Loucy (cell line): ENCODE measurements at regions not wholly inside any gene's neighbourhood (a gene's known extent, or its start where the extent isn't known, plus 50 kb on each side); places are given as distances from the start of the nearest gene placed in this dataset.

Experiments used
- H2AFZ ChIP-seq: fragments of 200-600 bp; sonication (generic); 2 replicates; pipeline ENCODE4 v1.6.0; 2016; ENCODE audit warnings: antibody characterized with exemption, mild to moderate bottlenecking, low read length, moderate library complexity
- H3F3A ChIP-seq: fragments of 200-600 bp; 2 replicates; pipeline ENCODE4 v1.6.0; 2016; ENCODE audit warnings: antibody characterized with exemption, low read depth, mild to moderate bottlenecking
- H3K27me3 ChIP-seq: fragments of 200-600 bp; sonication (generic); 2 replicates; pipeline ENCODE4 v1.6.1; 2014; ENCODE audit warnings: low read length, mild to moderate bottlenecking; ENCODE audit not compliant: insufficient read depth, poor library complexity, severe bottlenecking
- H3K36me3 ChIP-seq: fragments of 200-600 bp; sonication (generic); 2 replicates; pipeline ENCODE4 v1.6.1; 2016; ENCODE audit warnings: low read length; ENCODE audit not compliant: insufficient read depth
- H3K4me1 ChIP-seq: fragments of 200-600 bp; sonication (generic); 2 replicates; pipeline ENCODE4 v1.5.1; 2014; ENCODE audit warnings: low read length, mild to moderate bottlenecking; ENCODE audit not compliant: insufficient read depth, poor library complexity, severe bottlenecking
- H3K4me2 ChIP-seq: fragments of 200-600 bp; sonication (generic); 2 replicates; pipeline ENCODE4 v1.6.0; 2014; ENCODE audit warnings: antibody characterized with exemption, low read length, low read depth, mild to moderate bottlenecking; ENCODE audit not compliant: poor library complexity, severe bottlenecking
- H3K4me3 ChIP-seq: fragments of 200-600 bp; sonication (generic); 2 replicates; pipeline ENCODE4 v1.5.1; 2014; ENCODE audit warnings: low read length, mild to moderate bottlenecking, mixed read lengths; ENCODE audit not compliant: poor library complexity, severe bottlenecking
- H3K79me2 ChIP-seq: fragments of 200-600 bp; sonication (generic); 2 replicates; pipeline ENCODE4 v1.6.1; 2014; ENCODE audit warnings: low read length; ENCODE audit not compliant: insufficient read depth
- H3K9ac ChIP-seq: fragments of 200-600 bp; sonication (generic); 2 replicates; pipeline ENCODE4 v1.6.0; 2014; ENCODE audit warnings: mild to moderate bottlenecking, low read depth, low read length, moderate library complexity; ENCODE audit not compliant: poor library complexity, severe bottlenecking
- H3K9me2 ChIP-seq: fragments of 200-600 bp; sonication (generic); replicated peaks from 2 replicates; pipeline ENCODE4 v1.6.1; 2016; ENCODE audit warnings: low read depth, low read length, mixed read lengths
- H3K9me3 ChIP-seq: fragments of 200-600 bp; sonication (generic); 2 replicates; pipeline ENCODE4 v1.6.1; 2014; ENCODE audit warnings: mild to moderate bottlenecking, antibody characterized with exemption, low read length, low read depth; ENCODE audit not compliant: insufficient read depth
- H4K20me1 ChIP-seq: fragments of 200-600 bp; sonication (generic); 2 replicates; pipeline ENCODE4 v1.6.0; 2014; ENCODE audit warnings: antibody characterized with exemption, low read length, mild to moderate bottlenecking; ENCODE audit not compliant: insufficient read depth, poor library complexity, severe bottlenecking
- EZH2phosphoT487 ChIP-seq: fragments of 200-600 bp; IDR thresholded peaks from 2 replicates; pipeline ENCODE4 v1.6.1; 2018; ENCODE audit warnings: antibody characterized with exemption, mild to moderate bottlenecking, moderate library complexity, borderline replicate concordance
- TF ChIP-seq, protein P1 (sequence below): fragments of 200-600 bp; sonication (generic); conservative IDR thresholded peaks from 2 replicates; pipeline ENCODE4 v1.5.1; 2014; ENCODE audit warnings: mild to moderate bottlenecking, antibody characterized with exemption, low read length

- H4K20me1 ChIP-seq: no peaks in the 10 kb centered on the region
- peaks cover 37% of the 10 kb centered on the region for H3K4me1 ChIP-seq
- H3K79me2 ChIP-seq: no peaks in the 10 kb centered on the region
- TF ChIP-seq, protein P1, sequence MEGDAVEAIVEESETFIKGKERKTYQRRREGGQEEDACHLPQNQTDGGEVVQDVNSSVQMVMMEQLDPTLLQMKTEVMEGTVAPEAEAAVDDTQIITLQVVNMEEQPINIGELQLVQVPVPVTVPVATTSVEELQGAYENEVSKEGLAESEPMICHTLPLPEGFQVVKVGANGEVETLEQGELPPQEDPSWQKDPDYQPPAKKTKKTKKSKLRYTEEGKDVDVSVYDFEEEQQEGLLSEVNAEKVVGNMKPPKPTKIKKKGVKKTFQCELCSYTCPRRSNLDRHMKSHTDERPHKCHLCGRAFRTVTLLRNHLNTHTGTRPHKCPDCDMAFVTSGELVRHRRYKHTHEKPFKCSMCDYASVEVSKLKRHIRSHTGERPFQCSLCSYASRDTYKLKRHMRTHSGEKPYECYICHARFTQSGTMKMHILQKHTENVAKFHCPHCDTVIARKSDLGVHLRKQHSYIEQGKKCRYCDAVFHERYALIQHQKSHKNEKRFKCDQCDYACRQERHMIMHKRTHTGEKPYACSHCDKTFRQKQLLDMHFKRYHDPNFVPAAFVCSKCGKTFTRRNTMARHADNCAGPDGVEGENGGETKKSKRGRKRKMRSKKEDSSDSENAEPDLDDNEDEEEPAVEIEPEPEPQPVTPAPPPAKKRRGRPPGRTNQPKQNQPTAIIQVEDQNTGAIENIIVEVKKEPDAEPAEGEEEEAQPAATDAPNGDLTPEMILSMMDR: no peak
- TF ChIP-seq EZH2phosphoT487: no peak
- H3K9me3 ChIP-seq: no peaks in the 10 kb centered on the region
- no peak overlapping the region for H3K4me2 ChIP-seq
- H3K9me2 ChIP-seq: no peaks in the 10 kb centered on the region
- no peaks in the 10 kb centered on the region for H3K27me3 ChIP-seq
- H2AFZ ChIP-seq: no peak overlapping the region
- H3K4me3 ChIP-seq: no peak overlapping the region
- no peaks in the 10 kb centered on the region for H3K36me3 ChIP-seq
- no peaks in the 10 kb centered on the region for H3F3A ChIP-seq
- no peak overlapping the region for H3K9ac ChIP-seq
Observed at GRCh38 chr1:23616292-23616824, 57.1 kb upstream of the ID3 start.

DNA sequence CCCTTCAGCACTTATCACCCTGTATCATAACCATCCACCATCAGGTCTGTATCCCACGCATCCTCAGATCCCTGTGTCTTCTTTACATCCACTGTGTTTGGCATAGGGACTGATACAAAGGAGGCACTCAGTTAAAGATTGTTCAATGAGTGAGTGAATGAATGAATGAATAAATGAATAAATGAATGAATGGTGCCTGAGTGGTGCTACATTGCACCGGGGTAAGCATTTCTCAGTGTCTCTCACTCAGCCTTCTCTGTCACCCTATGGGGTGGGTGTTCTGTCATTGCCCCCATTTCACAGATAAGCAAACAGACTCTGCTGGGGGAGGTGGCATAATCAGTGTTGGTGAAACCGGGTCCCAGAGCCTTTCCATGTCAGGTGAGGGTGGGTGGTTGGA lies 56.6 kb upstream of the ID3 start:
- H2AFZ ChIP-seq: no peak overlapping the region
- H4K20me1 ChIP-seq: no peaks in the 10 kb centered on the region
- peaks cover 36% of the 10 kb centered on the region for H3K4me1 ChIP-seq
- H3F3A ChIP-seq: no peaks in the 10 kb centered on the region
- no peak overlapping the region for H3K4me3 ChIP-seq
- no peak overlapping the region for H3K9ac ChIP-seq
- H3K36me3 ChIP-seq: no peaks in the 10 kb centered on the region
- TF ChIP-seq, protein P1: no peak
- TF ChIP-seq EZH2phosphoT487: no peak
- no peak overlapping the region for H3K4me2 ChIP-seq
- H3K9me2 ChIP-seq: no peaks in the 10 kb centered on the region
- no peaks in the 10 kb centered on the region for H3K9me3 ChIP-seq
- no peaks in the 10 kb centered on the region for H3K79me2 ChIP-seq
- H3K27me3 ChIP-seq: no peaks in the 10 kb centered on the region

- H2AFZ ChIP-seq: no peak overlapping the region
- H3K27me3 ChIP-seq: no peaks in the 10 kb centered on the region
- no peaks in the 10 kb centered on the region for H3F3A ChIP-seq
- no peaks in the 10 kb centered on the region for H4K20me1 ChIP-seq
- no peaks in the 10 kb centered on the region for H3K79me2 ChIP-seq
- H3K9me3 ChIP-seq: no peaks in the 10 kb centered on the region
- H3K4me1 ChIP-seq: peaks cover 32% of the 10 kb centered on the region
- H3K9ac ChIP-seq: no peak overlapping the region
- TF ChIP-seq EZH2phosphoT487: no peak
- TF ChIP-seq, protein P1: no peak
- H3K36me3 ChIP-seq: no peaks in the 10 kb centered on the region
- no peak overlapping the region for H3K4me3 ChIP-seq
- H3K4me2 ChIP-seq: no peak overlapping the region
- no peaks in the 10 kb centered on the region for H3K9me2 ChIP-seq
Observed at GRCh38 chr1:23615423-23615822, 56.1 kb upstream of the ID3 start.
